PC-9 (cell line): ENCODE measurements at regions not wholly inside any gene's neighbourhood (a gene's known extent, or its start where the extent isn't known, plus 50 kb on each side); places are given as distances from the start of the nearest gene placed in this dataset.

ENCODE experiments used
- CTCF ChIP-seq: fragments of 200-600 bp; sonication (generic); conservative IDR thresholded peaks from 2 replicates; pipeline ENCODE4 v1.6.1; 2017; ENCODE audit warnings: mixed run types, antibody characterized with exemption, mild to moderate bottlenecking, moderate library complexity
- EZH2 ChIP-seq: fragments of 200-600 bp; sonication (generic); IDR thresholded peaks from 2 replicates; pipeline ENCODE4 v1.8.0; 2017; ENCODE audit warnings: antibody characterized with exemption, low read depth

GRCh38 chr11:13885083-13885482, 77.4 kb upstream of the SPON1 start:
- no peak for TF ChIP-seq CTCF
- no peak for TF ChIP-seq EZH2
